ENCODE measurements at regions not wholly inside any gene's neighbourhood (a gene's known extent, or its start where the extent isn't known, plus 50 kb on each side); places are given as distances from the start of the nearest gene placed in this dataset.

GRCh38 chr18:8515142-8515865 is 93.9 kb upstream of the RAB12 start:
- H3K27ac ChIP-seq, result no peak overlapping the region
- DNase-seq, result no peak
- H3K9me3 ChIP-seq (ENCODE audit: severe bottlenecking), result no peaks in the 10 kb centered on the region

GRCh38 chr18:8516371-8517250 is 92.6 kb upstream of the RAB12 start:
- no peak for DNase-seq
- no peaks in the 10 kb centered on the region for H3K27me3 ChIP-seq (ENCODE audit: insufficient read depth, low read depth, severe bottlenecking)
- H3K36me3 ChIP-seq, result no peaks in the 10 kb centered on the region
- peaks cover 3% of the 10 kb centered on the region for H3K9me3 ChIP-seq (ENCODE audit: severe bottlenecking)
- H3K4me3 ChIP-seq (ENCODE audit: low read depth, low read length), result no peak overlapping the region
- no peak overlapping the region for H3K27ac ChIP-seq
- TF ChIP-seq CTCF (IDR thresholded peaks at IDR 0.05; ENCODE audit: low read depth, low read length), result no peak

More at GRCh38 chr18:8515142-8515865, 93.9 kb upstream of the RAB12 start:
- H3K36me3 ChIP-seq, result no peaks in the 10 kb centered on the region
- TF ChIP-seq CTCF (IDR thresholded peaks at IDR 0.05; ENCODE audit: low read depth, low read length), result no peak
- no peak overlapping the region for H3K4me3 ChIP-seq (ENCODE audit: low read depth, low read length)
- no peaks in the 10 kb centered on the region for H3K27me3 ChIP-seq (ENCODE audit: insufficient read depth, low read depth, severe bottlenecking)

- no peaks in the 10 kb centered on the region for H3K36me3 ChIP-seq
- no peak for TF ChIP-seq CTCF (IDR thresholded peaks at IDR 0.05; ENCODE audit: low read depth, low read length)
- H3K4me3 ChIP-seq (ENCODE audit: low read depth, low read length), result no peak overlapping the region
- no peak for DNase-seq
- H3K27ac ChIP-seq, result no peak overlapping the region
- peaks cover 3% of the 10 kb centered on the region for H3K9me3 ChIP-seq (ENCODE audit: severe bottlenecking)
- no peaks in the 10 kb centered on the region for H3K27me3 ChIP-seq (ENCODE audit: insufficient read depth, low read depth, severe bottlenecking)
Observed at GRCh38 chr18:8517276-8517675, 92.0 kb upstream of the RAB12 start.

GRCh38 chr18:8519102-8519501 is 90.1 kb upstream of the RAB12 start:
- peaks cover 3% of the 10 kb centered on the region for H3K9me3 ChIP-seq (ENCODE audit: severe bottlenecking)
- H3K36me3 ChIP-seq, result no peaks in the 10 kb centered on the region
- H3K4me3 ChIP-seq (ENCODE audit: low read depth, low read length), result no peak overlapping the region
- TF ChIP-seq CTCF (IDR thresholded peaks at IDR 0.05; ENCODE audit: low read depth, low read length), result no peak
- no peaks in the 10 kb centered on the region for H3K27me3 ChIP-seq (ENCODE audit: insufficient read depth, low read depth, severe bottlenecking)
- H3K27ac ChIP-seq, result no peak overlapping the region
- DNase-seq, result no peak

GRCh38 chr18:8520266-8520665 is 89.0 kb upstream of the RAB12 start:
- no peak overlapping the region for H3K27ac ChIP-seq
- DNase-seq, result no peak
- H3K36me3 ChIP-seq, result no peaks in the 10 kb centered on the region
- no peak for TF ChIP-seq CTCF (IDR thresholded peaks at IDR 0.05; ENCODE audit: low read depth, low read length)
- H3K27me3 ChIP-seq (ENCODE audit: insufficient read depth, low read depth, severe bottlenecking), result no peaks in the 10 kb centered on the region
- peaks cover 3% of the 10 kb centered on the region for H3K9me3 ChIP-seq (ENCODE audit: severe bottlenecking)
- H3K4me3 ChIP-seq (ENCODE audit: low read depth, low read length), result no peak overlapping the region

Measured in WERI-Rb-1 (cell line).